CD8-positive, alpha-beta memory T cell (primary cell): ENCODE measurements at regions not wholly inside any gene's neighbourhood (a gene's known extent, or its start where the extent isn't known, plus 50 kb on each side); places are given as distances from the start of the nearest gene placed in this dataset.
"Not testable (repeated sequence)": the region's sequence is repeated elsewhere in the genome, so short reads cannot be mapped to it uniquely, and the experiment has no call there.

ENCODE experiments used
- CTCF ChIA-PET: fragments of 350-600 bp; sonication (Branson Sonifier 250); formaldehyde crosslinking; loops from one replicate; lab custom pipeline; 2021; ENCODE audit warnings: antibody characterized with exemption; lab: Charles Lee
- POLR2A ChIA-PET: fragments of 350-600 bp; sonication (Branson Sonifier 250); formaldehyde crosslinking; loops from one replicate; lab custom pipeline; 2021; ENCODE audit warnings: antibody characterized with exemption; lab: Charles Lee
- DNase-seq, 5 donors: peaks; one replicate each; pipeline versions ENCODE4 v3.0.0 to v3.0.0-alpha.2; 2020 to 2022; ENCODE audit warnings: mixed read lengths in 1 of 5
- H3K27ac ChIP-seq: one replicate; pipeline ENCODE4 v1.7.0; 2013; ENCODE audit warnings: low read depth, mild to moderate bottlenecking, low read length, moderate library complexity
- H3K27me3 ChIP-seq: 2 replicates; pipeline ENCODE4 v1.7.0; 2013; ENCODE audit warnings: low read length, mild to moderate bottlenecking; ENCODE audit not compliant: insufficient read depth, poor library complexity, severe bottlenecking
- H3K36me3 ChIP-seq: 2 replicates; pipeline ENCODE4 v1.7.0; 2013; ENCODE audit warnings: mild to moderate bottlenecking, low read length, moderate library complexity; ENCODE audit not compliant: insufficient read depth
- H3K4me1 ChIP-seq: 2 replicates; pipeline ENCODE4 v1.7.0; 2013; ENCODE audit warnings: mild to moderate bottlenecking, low read length, moderate library complexity; ENCODE audit not compliant: insufficient read depth
- H3K4me3 ChIP-seq: 2 replicates; pipeline ENCODE4 v1.7.0; 2013; ENCODE audit warnings: mild to moderate bottlenecking, low read length
- H3K9me3 ChIP-seq: 2 replicates; pipeline ENCODE4 v1.7.0; 2013; ENCODE audit warnings: mild to moderate bottlenecking, low read length
- H3K27ac Mint-ChIP-seq, 8 donors: one replicate each; pipeline ENCODE4 v1.8.0; 2020 to 2021; ENCODE audit warnings: mixed read lengths in 8 of 8, mild to moderate bottlenecking in 6 of 8, inconsistent platforms in 3 of 8, moderate library complexity in 3 of 8
- H3K27me3 Mint-ChIP-seq, 2 donors: one replicate each; pipeline ENCODE4 v1.8.0; 2020 to 2021; ENCODE audit warnings: mixed read lengths in 2 of 2, mild to moderate bottlenecking in 1 of 2, moderate library complexity in 1 of 2
- H3K36me3 Mint-ChIP-seq, 3 donors: one replicate each; pipeline ENCODE4 v1.8.0; 2020 to 2021; ENCODE audit warnings: mixed read lengths in 3 of 3, inconsistent platforms in 1 of 3, mild to moderate bottlenecking in 1 of 3
- H3K4me1 Mint-ChIP-seq, 3 donors: one replicate each; pipeline ENCODE4 v1.8.0; 2020 to 2021; ENCODE audit warnings: mixed read lengths in 3 of 3, inconsistent platforms in 1 of 3, mild to moderate bottlenecking in 1 of 3
- H3K4me3 Mint-ChIP-seq, 7 donors: one replicate each; pipeline ENCODE4 v1.8.0; 2020 to 2021; ENCODE audit warnings: mixed read lengths in 7 of 7, mild to moderate bottlenecking in 6 of 7, moderate library complexity in 4 of 7, inconsistent platforms in 2 of 7
- H3K9me3 Mint-ChIP-seq, 5 donors: one replicate each; pipeline ENCODE4 v1.8.0; 2020 to 2022; ENCODE audit warnings: mixed read lengths in 5 of 5, mild to moderate bottlenecking in 3 of 5, moderate library complexity in 2 of 5, inconsistent platforms in 1 of 5

- H3K36me3 Mint-ChIP-seq: no peaks in the 10 kb centered on the region
- ChIA-PET POLR2A (no interaction called here), CTCF (no interaction called here)
- no peaks in the 10 kb centered on the region for H3K4me1 Mint-ChIP-seq
- peaks cover 6 to 21% (median 7%) of the 10 kb centered on the region in 5 donors for H3K9me3 Mint-ChIP-seq
- Histone ChIP-seq H3K27me3 (no peaks in the 10 kb centered on the region), H3K36me3 (no peaks in the 10 kb centered on the region), H3K27ac (no peak overlapping the region), H3K9me3 (no peaks in the 10 kb centered on the region), H3K4me1 (no peaks in the 10 kb centered on the region), H3K4me3 (no peak overlapping the region)
- H3K4me3 Mint-ChIP-seq: no peak overlapping the region
- H3K27ac Mint-ChIP-seq: no peak overlapping the region
- DNase-seq: no peak
- H3K27me3 Mint-ChIP-seq: no peaks in the 10 kb centered on the region
These were observed 579.4 kb downstream of the JRKL start for GRCh38 chr11:96969251-96969650.

- no peaks in the 10 kb centered on the region for H3K36me3 ChIP-seq
- no peak for DNase-seq
- ChIA-PET POLR2A (no interaction called here), CTCF (no interaction called here)
- H3K9me3 ChIP-seq: no peaks in the 10 kb centered on the region
- Mint-ChIP-seq H3K4me3 (no peak overlapping the region), H3K36me3 (no peaks in the 10 kb centered on the region), H3K27ac (no peak overlapping the region), H3K4me1 (no peaks in the 10 kb centered on the region), H3K27me3 (no peaks in the 10 kb centered on the region), H3K9me3 (peaks cover 3 to 28% (median 12%) of the 10 kb centered on the region in 5 donors)
- H3K27ac ChIP-seq: no peak overlapping the region
- H3K27me3 ChIP-seq: no peaks in the 10 kb centered on the region
- no peaks in the 10 kb centered on the region for H3K4me1 ChIP-seq
- H3K4me3 ChIP-seq: no peak overlapping the region
These were observed 588.9 kb downstream of the JRKL start for GRCh38 chr11:96978751-96979150.

DNA sequence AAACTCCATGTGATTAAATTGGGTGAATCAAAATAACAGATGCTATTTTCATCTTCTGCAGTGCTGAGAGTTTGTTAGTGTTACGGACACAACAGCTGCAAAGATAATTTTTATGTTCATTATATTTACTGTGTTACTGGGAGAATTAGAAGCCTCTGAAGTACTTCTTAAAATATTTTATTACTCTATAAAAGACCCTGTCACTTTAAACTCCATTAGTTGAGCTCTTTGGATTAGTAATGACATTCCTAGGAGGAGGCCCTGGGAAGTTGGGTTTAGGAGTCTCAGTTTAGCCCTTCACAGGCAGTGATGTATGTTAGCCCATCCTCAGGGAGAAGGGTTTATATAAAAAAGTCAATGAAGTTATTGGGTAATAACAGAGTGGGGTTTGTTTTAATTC is 596.7 kb downstream of the JRKL start:
- Mint-ChIP-seq H3K27me3 (no peaks in the 10 kb centered on the region), H3K27ac (no peak overlapping the region), H3K9me3 (peaks cover 2 to 26% (median 8%) of the 10 kb centered on the region in 5 donors), H3K4me3 (no peak overlapping the region), H3K4me1 (no peaks in the 10 kb centered on the region), H3K36me3 (no peaks in the 10 kb centered on the region)
- Histone ChIP-seq H3K36me3 (no peaks in the 10 kb centered on the region), H3K4me1 (no peaks in the 10 kb centered on the region), H3K9me3 (no peaks in the 10 kb centered on the region), H3K4me3 (no peak overlapping the region), H3K27ac (no peak overlapping the region), H3K27me3 (no peaks in the 10 kb centered on the region)
- DNase-seq: no peak
- ChIA-PET CTCF (no interaction called here), POLR2A (no interaction called here)

- Histone ChIP-seq H3K4me1 (no peaks in the 10 kb centered on the region), H3K36me3 (no peaks in the 10 kb centered on the region), H3K9me3 (no peaks in the 10 kb centered on the region), H3K4me3 (no peak overlapping the region), H3K27ac (no peak overlapping the region), H3K27me3 (no peaks in the 10 kb centered on the region)
- H3K27me3 Mint-ChIP-seq: no peaks in the 10 kb centered on the region
- no peak for DNase-seq
- ChIA-PET POLR2A (no interaction called here), CTCF (no interaction called here)
- no peak overlapping the region for H3K27ac Mint-ChIP-seq
- H3K4me3 Mint-ChIP-seq: no peak overlapping the region
- peaks cover 0 to 16% (median 5%) of the 10 kb centered on the region in 5 donors for H3K9me3 Mint-ChIP-seq
- H3K4me1 Mint-ChIP-seq: no peaks in the 10 kb centered on the region
- no peaks in the 10 kb centered on the region for H3K36me3 Mint-ChIP-seq
These were observed 601.1 kb downstream of the JRKL start for GRCh38 chr11:96990914-96991313.

- ChIA-PET CTCF (no interaction called here), POLR2A (no interaction called here)
- Histone ChIP-seq H3K4me1 (no peaks in the 10 kb centered on the region), H3K9me3 (no peaks in the 10 kb centered on the region), H3K36me3 (no peaks in the 10 kb centered on the region), H3K27ac (no peak overlapping the region), H3K4me3 (no peak overlapping the region), H3K27me3 (no peaks in the 10 kb centered on the region)
- H3K4me3 Mint-ChIP-seq: no peak overlapping the region
- H3K36me3 Mint-ChIP-seq: no peaks in the 10 kb centered on the region
- no peak overlapping the region for H3K27ac Mint-ChIP-seq
- H3K4me1 Mint-ChIP-seq: no peaks in the 10 kb centered on the region
- H3K27me3 Mint-ChIP-seq: no peaks in the 10 kb centered on the region
- DNase-seq: no peak
- peaks cover 0 to 11% (median 8%) of the 10 kb centered on the region in 5 donors for H3K9me3 Mint-ChIP-seq
These were observed 610.7 kb downstream of the JRKL start for GRCh38 chr11:97000481-97000880.

DNA sequence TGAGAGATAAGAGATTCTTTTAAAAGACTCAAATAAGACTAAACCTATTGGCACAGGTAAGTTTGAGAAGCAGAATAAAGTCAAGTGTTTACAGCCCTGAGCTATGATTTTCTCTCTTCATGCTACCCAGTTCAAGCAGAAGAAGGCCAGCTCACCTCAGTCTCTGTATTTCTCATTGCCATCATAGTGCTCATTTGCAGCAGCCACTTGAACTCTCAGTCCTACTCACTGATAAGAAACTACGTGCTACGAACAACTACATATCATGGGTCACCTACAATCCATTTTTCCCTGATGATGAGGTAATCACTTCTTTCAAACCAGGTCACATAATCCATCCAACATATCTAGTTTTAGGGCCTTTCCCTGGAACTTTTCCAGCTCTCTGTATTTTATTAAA is 617.5 kb downstream of the JRKL start:
- no peaks in the 10 kb centered on the region for H3K9me3 ChIP-seq
- Mint-ChIP-seq H3K4me1 (no peaks in the 10 kb centered on the region), H3K36me3 (no peaks in the 10 kb centered on the region), H3K4me3 (no peak overlapping the region), H3K9me3 (peaks cover 0 to 14% (median 7%) of the 10 kb centered on the region in 5 donors), H3K27me3 (no peaks in the 10 kb centered on the region), H3K27ac (no peak overlapping the region)
- POLR2A ChIA-PET: no interaction called here
- no peak overlapping the region for H3K4me3 ChIP-seq
- no peaks in the 10 kb centered on the region for H3K4me1 ChIP-seq
- CTCF ChIA-PET: no interaction called here
- no peaks in the 10 kb centered on the region for H3K36me3 ChIP-seq
- H3K27me3 ChIP-seq: no peaks in the 10 kb centered on the region
- no peak overlapping the region for H3K27ac ChIP-seq
- DNase-seq: no peak

- Mint-ChIP-seq H3K4me3 (no peak overlapping the region), H3K36me3 (no peaks in the 10 kb centered on the region), H3K4me1 (no peaks in the 10 kb centered on the region), H3K27ac (no peak overlapping the region), H3K9me3 (peaks cover 2 to 18% (median 16%) of the 10 kb centered on the region in 5 donors), H3K27me3 (no peaks in the 10 kb centered on the region)
- no peaks in the 10 kb centered on the region for H3K27me3 ChIP-seq
- no peak for DNase-seq
- no peaks in the 10 kb centered on the region for H3K9me3 ChIP-seq
- ChIA-PET CTCF (no interaction called here), POLR2A (no interaction called here)
- H3K36me3 ChIP-seq: no peaks in the 10 kb centered on the region
- H3K27ac ChIP-seq: no peak overlapping the region
- no peaks in the 10 kb centered on the region for H3K4me1 ChIP-seq
- no peak overlapping the region for H3K4me3 ChIP-seq
These were observed 619.8 kb downstream of the JRKL start for GRCh38 chr11:97009613-97010012.

GRCh38 chr11:97010997-97011396 is 621.2 kb downstream of the JRKL start:
- H3K9me3 ChIP-seq, H3K27ac Mint-ChIP-seq, H3K4me1 Mint-ChIP-seq, H3K27ac ChIP-seq, H3K4me3 ChIP-seq, DNase-seq, H3K4me1 ChIP-seq, H3K27me3 ChIP-seq, H3K4me3 Mint-ChIP-seq, H3K27me3 Mint-ChIP-seq, H3K36me3 ChIP-seq, H3K36me3 Mint-ChIP-seq, CTCF ChIA-PET, POLR2A ChIA-PET: not testable (repeated sequence)
- H3K9me3 Mint-ChIP-seq: peaks cover 2 to 26% (median 18%) of the 10 kb centered on the region in 5 donors

- Histone ChIP-seq H3K4me3 (no peak overlapping the region), H3K27me3 (no peaks in the 10 kb centered on the region), H3K36me3 (no peaks in the 10 kb centered on the region), H3K4me1 (no peaks in the 10 kb centered on the region), H3K9me3 (no peaks in the 10 kb centered on the region), H3K27ac (no peak overlapping the region)
- Mint-ChIP-seq H3K27me3 (no peaks in the 10 kb centered on the region), H3K9me3 (peaks cover 1 to 30% (median 17%) of the 10 kb centered on the region in 5 donors), H3K36me3 (no peaks in the 10 kb centered on the region), H3K4me1 (no peaks in the 10 kb centered on the region), H3K27ac (no peak overlapping the region), H3K4me3 (no peak overlapping the region)
- CTCF ChIA-PET: no interaction called here
- no peak for DNase-seq
- POLR2A ChIA-PET: no interaction called here
These were observed 625.5 kb downstream of the JRKL start for GRCh38 chr11:97015327-97015726.
